AG04449 (cell line): ENCODE measurements at regions not wholly inside any gene's neighbourhood (a gene's known extent, or its start where the extent isn't known, plus 50 kb on each side); places are given as distances from the start of the nearest gene placed in this dataset.

ENCODE experiments used
- CTCF ChIA-PET: fragments of 350-600 bp; formaldehyde crosslinking; extraction: SDS; loops from one replicate; lab custom pipeline; 2021; ENCODE audit warnings: antibody characterized with exemption; lab: Yijun Ruan, JAX
- POLR2A ChIA-PET: fragments of 400-600, 350-600 bp; formaldehyde crosslinking; extraction: SDS; loops from one replicate; lab custom pipeline; 2020; ENCODE audit warnings: antibody characterized with exemption, inconsistent platforms; lab: Yijun Ruan, JAX
- DNase-seq: peaks from one replicate; pipeline ENCODE4 v3.0.0-alpha.2; 2010; ENCODE audit warnings: low read depth, low spot score
- H3K4me3 ChIP-seq: 2 replicates; pipeline ENCODE4 v1.5.1; 2011; ENCODE audit warnings: low read depth, mild to moderate bottlenecking, control low read depth, low read length
- CTCF ChIP-seq: IDR thresholded peaks from one replicate; pipeline ENCODE4 v1.5.1; 2011; ENCODE audit warnings: mild to moderate bottlenecking, moderate library complexity, low read length, control low read depth, inconsistent platforms; ENCODE audit not compliant: insufficient read depth; ENCODE audit errors: missing control alignments

- no peak for TF ChIP-seq CTCF
- H3K4me3 ChIP-seq: no peak overlapping the region
- POLR2A ChIA-PET: interaction anchor here (0.7 kb wide), 1 partner anchor 41 kb away, joined by 4 read pairs; no protein-coding TSS in a partner anchor
- CTCF ChIA-PET: interaction anchor here (1.4 kb wide), 1 partner anchor 11 kb away, joined by 4 read pairs; no protein-coding TSS in a partner anchor
- no peak for DNase-seq
Measured at GRCh38 chr2:43171789-43172188, 54.6 kb downstream of the ZFP36L2 start.

GRCh38 chr2:43170405-43171105 is 55.9 kb downstream of the ZFP36L2 start:
- H3K4me3 ChIP-seq: no peak overlapping the region

DNA sequence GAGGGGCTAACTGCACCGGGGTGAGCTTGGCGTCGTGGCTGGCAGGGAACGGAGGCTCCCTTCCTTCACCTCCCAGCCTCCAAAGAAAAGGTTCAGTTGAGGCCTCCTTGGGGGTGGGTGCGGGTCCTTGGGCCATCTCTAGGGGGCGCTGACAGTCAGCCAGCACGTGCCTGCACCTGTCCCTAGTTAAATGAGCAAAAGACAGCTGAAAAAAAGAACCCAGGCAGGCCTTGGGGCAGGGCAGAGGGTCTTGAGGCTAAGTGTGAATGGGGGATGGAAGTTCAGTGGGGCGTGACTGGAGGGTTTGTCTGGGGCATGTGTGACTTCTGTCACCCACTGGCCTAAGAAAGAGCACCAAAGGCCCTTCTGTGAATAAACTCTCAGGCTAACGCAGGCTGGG is 56.4 kb downstream of the ZFP36L2 start:
- no peak overlapping the region for H3K4me3 ChIP-seq
- ChIA-PET CTCF (interaction anchor here (1.2 to 1.4 kb wide), 2 partner anchors 10 to 59 kb away, joined by 3 read pairs; no protein-coding TSS in a partner anchor), POLR2A (no interaction called here)
- TF ChIP-seq CTCF: peak; percentile 25
- no peak for DNase-seq

More at GRCh38 chr2:43170405-43171105, 55.9 kb downstream of the ZFP36L2 start:
- ChIA-PET POLR2A (no interaction called here), CTCF (interaction anchor here (0.9 to 1.4 kb wide), 3 partner anchors 9 to 17 kb away, joined by 3 to 4 read pairs (median 3); no protein-coding TSS in a partner anchor)
- TF ChIP-seq CTCF: no peak
- DNase-seq: no peak

DNA sequence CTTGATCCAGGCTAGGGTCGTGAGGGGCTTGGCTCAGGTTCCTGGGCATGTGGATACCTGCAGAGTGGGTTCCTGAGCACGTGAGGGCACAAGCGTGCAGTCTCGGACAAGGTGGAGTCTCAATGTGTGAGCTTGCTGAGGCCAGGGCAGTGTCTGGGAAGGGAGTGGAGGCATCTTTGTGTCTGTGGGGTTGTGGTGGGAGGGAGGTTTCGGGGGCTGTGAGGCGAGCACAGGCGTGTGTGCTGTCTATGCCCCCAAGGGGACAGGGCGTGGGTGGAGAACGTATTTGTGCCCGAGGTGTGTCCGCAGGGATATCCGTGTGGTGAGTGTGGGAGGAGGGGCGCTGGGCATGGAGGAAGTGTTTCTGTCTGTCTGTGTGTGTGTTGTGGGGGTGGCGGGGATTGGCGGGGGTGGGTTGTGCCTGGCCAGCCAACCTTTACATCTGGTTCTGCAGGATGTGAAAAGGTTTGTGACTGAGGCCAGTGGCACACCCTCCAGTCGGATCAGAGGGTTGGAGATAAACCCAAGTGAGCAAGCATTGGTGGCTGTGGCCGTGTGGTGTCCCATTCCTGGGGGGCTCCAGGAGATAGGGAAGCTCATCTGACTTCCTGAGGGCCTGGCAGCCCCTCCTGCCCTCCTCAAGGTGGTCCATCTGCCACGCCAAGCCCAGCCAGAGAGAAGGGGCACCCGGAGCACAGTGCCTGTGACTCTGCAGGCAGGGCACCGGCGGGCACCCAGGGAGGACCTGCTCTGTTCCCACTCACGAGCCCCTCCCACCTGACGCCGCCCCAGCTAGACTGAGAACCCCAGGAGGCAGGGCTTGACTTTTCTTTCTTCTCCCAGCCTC is 57.1 kb downstream of the ZFP36L2 start:
- H3K4me3 ChIP-seq: no peak overlapping the region
- CTCF ChIA-PET: interaction anchor here (1.2 to 1.6 kb wide), 3 partner anchors 10 to 222 kb away, joined by 3 to 7 read pairs (median 3); no protein-coding TSS in a partner anchor
- no peak for DNase-seq
- TF ChIP-seq CTCF: no peak
- POLR2A ChIA-PET: interaction anchor here (1.0 kb wide), 1 partner anchor 56 kb away, joined by 3 read pairs; no protein-coding TSS in a partner anchor

- CTCF ChIA-PET: interaction anchor here (1.3 to 1.6 kb wide), 3 partner anchors 10 to 220 kb away, joined by 3 to 7 read pairs (median 4); no protein-coding TSS in a partner anchor
- no peak overlapping the region for H3K4me3 ChIP-seq
- POLR2A ChIA-PET: no interaction called here
- no peak for DNase-seq
- no peak for TF ChIP-seq CTCF
Measured at GRCh38 chr2:43168016-43168369, 58.4 kb downstream of the ZFP36L2 start.
